ENCODE measurements at regions not wholly inside any gene's neighbourhood (a gene's known extent, or its start where the extent isn't known, plus 50 kb on each side); places are given as distances from the start of the nearest gene placed in this dataset.

DNA sequence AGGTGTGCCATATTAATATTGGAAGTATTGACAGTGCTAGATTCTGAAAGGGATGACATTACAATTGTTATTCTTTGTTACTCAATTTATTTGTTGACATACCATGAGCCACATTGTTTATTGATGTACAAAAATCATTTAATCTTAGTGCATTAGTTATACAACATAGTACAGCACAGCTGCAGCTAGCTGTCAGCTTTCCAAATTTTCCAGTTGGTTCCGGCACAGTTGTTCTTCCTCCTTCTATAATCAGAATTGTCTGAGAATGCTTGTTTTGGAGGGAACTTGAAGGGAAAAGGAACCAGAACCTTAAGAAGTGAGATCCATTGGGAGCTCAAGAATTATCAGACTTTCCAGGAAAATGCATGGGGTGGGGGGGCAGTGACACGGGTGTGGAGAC is 281.4 kb downstream of the ZIC3 start:
- in situ Hi-C loops (cut with HindIII; ENCODE audit: low pct_ligation_motif_present, low sequenced_read_pairs), result no loop called here
- Histone ChIP-seq H3K27ac (no peak overlapping the region), H3K36me3 (replicated peaks) (no peaks in the 10 kb centered on the region), H3K27me3 (replicated peaks) (no peaks in the 10 kb centered on the region), H3K4me3 (ENCODE audit: low read depth, low read length) (no peak overlapping the region)
- TF ChIP-seq, protein P1, sequence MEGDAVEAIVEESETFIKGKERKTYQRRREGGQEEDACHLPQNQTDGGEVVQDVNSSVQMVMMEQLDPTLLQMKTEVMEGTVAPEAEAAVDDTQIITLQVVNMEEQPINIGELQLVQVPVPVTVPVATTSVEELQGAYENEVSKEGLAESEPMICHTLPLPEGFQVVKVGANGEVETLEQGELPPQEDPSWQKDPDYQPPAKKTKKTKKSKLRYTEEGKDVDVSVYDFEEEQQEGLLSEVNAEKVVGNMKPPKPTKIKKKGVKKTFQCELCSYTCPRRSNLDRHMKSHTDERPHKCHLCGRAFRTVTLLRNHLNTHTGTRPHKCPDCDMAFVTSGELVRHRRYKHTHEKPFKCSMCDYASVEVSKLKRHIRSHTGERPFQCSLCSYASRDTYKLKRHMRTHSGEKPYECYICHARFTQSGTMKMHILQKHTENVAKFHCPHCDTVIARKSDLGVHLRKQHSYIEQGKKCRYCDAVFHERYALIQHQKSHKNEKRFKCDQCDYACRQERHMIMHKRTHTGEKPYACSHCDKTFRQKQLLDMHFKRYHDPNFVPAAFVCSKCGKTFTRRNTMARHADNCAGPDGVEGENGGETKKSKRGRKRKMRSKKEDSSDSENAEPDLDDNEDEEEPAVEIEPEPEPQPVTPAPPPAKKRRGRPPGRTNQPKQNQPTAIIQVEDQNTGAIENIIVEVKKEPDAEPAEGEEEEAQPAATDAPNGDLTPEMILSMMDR (IDR thresholded peaks at IDR 0.05; ENCODE audit: low read depth, low read length, missing control alignments), result no peak
- no peak for DNase-seq

DNA sequence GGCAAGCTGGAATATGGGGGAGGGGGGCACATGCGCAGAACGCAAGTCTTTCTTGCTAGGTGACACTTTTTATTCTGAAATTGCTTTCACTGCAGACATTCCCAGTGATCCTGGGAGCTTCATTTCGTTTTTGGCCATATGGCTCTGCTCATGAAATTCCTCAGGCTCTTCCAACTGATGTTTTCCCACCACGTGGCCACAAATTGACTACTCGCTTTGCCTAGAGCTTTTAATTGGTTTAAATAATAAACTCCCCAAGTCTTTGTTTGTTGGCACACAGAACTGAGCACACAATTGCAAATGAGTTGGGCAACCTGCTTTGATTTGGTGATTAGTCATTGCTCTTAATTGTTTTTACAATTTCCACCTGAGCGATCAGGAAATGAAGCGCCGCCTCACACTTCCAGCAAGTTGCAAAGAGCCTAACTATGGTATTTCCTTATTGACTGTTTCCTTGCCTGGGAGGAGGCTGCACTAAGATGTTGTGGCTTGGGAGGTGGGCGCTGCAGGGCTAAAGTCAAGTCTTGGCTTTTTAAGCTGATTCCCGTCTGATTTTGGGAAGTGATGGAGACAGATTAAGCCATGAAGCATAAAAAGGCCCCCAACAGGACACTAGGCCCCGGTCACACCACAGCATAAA is 282.5 kb downstream of the ZIC3 start:
- no peak for DNase-seq
- no peaks in the 10 kb centered on the region for H3K27me3 ChIP-seq (replicated peaks)
- in situ Hi-C loops (cut with HindIII; ENCODE audit: low pct_ligation_motif_present, low sequenced_read_pairs), result no loop called here
- TF ChIP-seq, protein P1 (IDR thresholded peaks at IDR 0.05; ENCODE audit: low read depth, low read length, missing control alignments), result no peak
- no peak overlapping the region for H3K4me3 ChIP-seq (ENCODE audit: low read depth, low read length)
- H3K27ac ChIP-seq, result no peak overlapping the region
- H3K36me3 ChIP-seq (replicated peaks), result no peaks in the 10 kb centered on the region

DNA sequence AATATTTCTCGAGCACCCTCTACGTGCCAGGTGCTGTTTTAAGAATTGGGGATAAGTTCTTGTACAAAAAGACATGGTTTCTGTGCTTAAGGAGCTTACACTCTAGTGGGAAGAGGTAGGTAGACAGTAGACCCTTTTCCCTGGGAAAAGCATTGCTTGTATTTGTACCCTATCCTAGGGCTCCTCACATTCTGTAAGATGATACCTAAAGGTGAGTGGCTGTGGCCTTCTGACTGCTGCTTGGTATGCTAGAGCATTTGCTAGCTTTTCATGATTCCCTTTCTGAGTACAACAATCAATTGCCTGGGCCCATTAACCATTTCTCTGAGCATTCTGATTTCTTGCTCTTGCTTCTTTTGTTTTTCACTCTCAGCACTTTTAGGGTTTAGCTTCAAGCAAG is 286.6 kb downstream of the ZIC3 start:
- TF ChIP-seq, protein P1 (IDR thresholded peaks at IDR 0.05; ENCODE audit: low read depth, low read length, missing control alignments), result no peak
- H3K27ac ChIP-seq, result no peak overlapping the region
- DNase-seq, result no peak
- H3K27me3 ChIP-seq (replicated peaks), result no peaks in the 10 kb centered on the region
- in situ Hi-C loops (cut with HindIII; ENCODE audit: low pct_ligation_motif_present, low sequenced_read_pairs), result no loop called here
- H3K4me3 ChIP-seq (ENCODE audit: low read depth, low read length), result no peak overlapping the region
- H3K36me3 ChIP-seq (replicated peaks), result no peaks in the 10 kb centered on the region

DNA sequence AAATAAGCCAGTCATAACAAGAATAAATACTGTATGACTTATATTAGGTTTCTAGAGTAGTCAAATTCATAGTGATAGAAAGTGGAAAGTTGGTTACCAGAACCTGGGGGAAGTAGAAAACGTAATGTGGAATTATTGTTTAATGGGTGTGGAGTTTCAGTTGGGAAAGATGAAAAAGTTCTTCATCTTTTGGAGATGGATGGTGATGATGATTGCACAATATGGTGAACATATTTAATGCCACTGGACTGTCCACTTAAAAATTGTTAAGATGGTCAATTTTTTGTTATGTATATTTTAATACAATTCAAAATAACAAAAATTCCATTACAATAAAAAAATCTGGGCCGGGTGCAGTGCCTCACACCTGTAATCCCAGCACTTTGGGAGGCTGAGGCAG is 289.6 kb downstream of the ZIC3 start:
- TF ChIP-seq, protein P1 (IDR thresholded peaks at IDR 0.05; ENCODE audit: low read depth, low read length, missing control alignments), result no peak
- H3K27ac ChIP-seq, result no peak overlapping the region
- no peaks in the 10 kb centered on the region for H3K27me3 ChIP-seq (replicated peaks)
- DNase-seq, result no peak
- no peaks in the 10 kb centered on the region for H3K36me3 ChIP-seq (replicated peaks)
- H3K4me3 ChIP-seq (ENCODE audit: low read depth, low read length), result no peak overlapping the region
- in situ Hi-C loops (cut with HindIII; ENCODE audit: low pct_ligation_motif_present, low sequenced_read_pairs), result no loop called here

DNA sequence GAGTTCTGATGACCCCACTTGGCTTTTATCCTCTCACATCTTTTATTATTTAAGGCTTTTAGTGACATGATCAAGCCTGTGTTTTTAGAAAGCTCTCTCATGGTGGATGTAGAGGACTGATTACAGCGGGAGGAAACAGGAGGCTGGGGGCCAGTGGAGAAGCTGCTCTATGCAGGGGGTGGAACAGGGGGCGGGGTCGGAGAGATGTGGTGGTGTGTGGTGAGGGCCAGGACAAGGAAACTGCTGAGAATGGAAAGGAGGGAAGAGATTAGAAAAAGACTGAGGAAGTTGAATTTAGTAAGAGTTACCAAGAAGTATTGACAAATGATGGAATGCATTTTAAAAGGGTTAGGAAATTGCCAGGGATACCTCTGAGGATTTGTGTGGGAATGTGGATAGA is 292.2 kb downstream of the ZIC3 start:
- in situ Hi-C loops (cut with HindIII; ENCODE audit: low pct_ligation_motif_present, low sequenced_read_pairs), result no loop called here
- no peak for DNase-seq
- Histone ChIP-seq H3K4me3 (ENCODE audit: low read depth, low read length) (no peak overlapping the region), H3K36me3 (replicated peaks) (no peaks in the 10 kb centered on the region), H3K27me3 (replicated peaks) (no peaks in the 10 kb centered on the region), H3K27ac (no peak overlapping the region)
- TF ChIP-seq, protein P1 (IDR thresholded peaks at IDR 0.05; ENCODE audit: low read depth, low read length, missing control alignments), result no peak

DNA sequence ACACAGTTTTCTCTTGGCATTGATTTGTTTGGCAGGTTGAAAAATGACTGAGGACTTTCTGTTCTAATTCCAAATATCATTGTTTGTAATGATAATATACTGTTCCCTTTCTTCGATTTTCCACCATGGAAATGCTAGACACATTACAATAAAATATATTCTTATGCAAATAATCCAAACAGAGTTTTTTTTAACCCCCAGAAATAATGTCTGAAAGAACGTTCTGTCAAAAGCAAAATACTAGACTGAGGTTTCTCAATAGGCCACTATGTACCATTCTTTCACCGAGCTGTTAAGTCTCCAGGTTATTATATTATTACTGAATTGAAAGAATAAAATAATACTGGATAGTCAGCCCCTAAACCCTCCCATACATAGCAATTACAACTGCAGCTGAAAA is 312.5 kb downstream of the ZIC3 start:
- in situ Hi-C loops (cut with HindIII; ENCODE audit: low pct_ligation_motif_present, low sequenced_read_pairs), result no loop called here
- H3K36me3 ChIP-seq (replicated peaks), result no peaks in the 10 kb centered on the region
- TF ChIP-seq, protein P1 (IDR thresholded peaks at IDR 0.05; ENCODE audit: low read depth, low read length, missing control alignments), result no peak
- no peaks in the 10 kb centered on the region for H3K27me3 ChIP-seq (replicated peaks)
- no peak overlapping the region for H3K27ac ChIP-seq
- DNase-seq, result no peak
- H3K4me3 ChIP-seq (ENCODE audit: low read depth, low read length), result no peak overlapping the region
